HG02588 (cell line): ENCODE measurements at regions not wholly inside any gene's neighbourhood (a gene's known extent, or its start where the extent isn't known, plus 50 kb on each side); places are given as distances from the start of the nearest gene placed in this dataset.
"Not testable (repeated sequence)": the region's sequence is repeated elsewhere in the genome, so short reads cannot be mapped to it uniquely, and the experiment has no call there.

Experiments
- ATAC-seq: cut with Tn5 transposase; IDR thresholded peaks from one replicate; pipeline ENCODE4 v1.9.1; 2021; ENCODE audit warnings: mild to moderate bottlenecking, moderate library complexity; ENCODE audit not compliant: unreplicated experiment

- not testable (repeated sequence) for ATAC-seq
Observed at GRCh38 chr16:51516960-51517359, 365.9 kb upstream of the SALL1 start.

- no peak for ATAC-seq
Observed at GRCh38 chr16:51510416-51510815, 359.3 kb upstream of the SALL1 start.

- ATAC-seq: no peak
Observed at GRCh38 chr16:51509336-51509735, 358.3 kb upstream of the SALL1 start.

GRCh38 chr16:51508490-51509212, 357.6 kb upstream of the SALL1 start:
- ATAC-seq: no peak

- ATAC-seq: no peak
Observed at GRCh38 chr16:51507286-51507685, 356.2 kb upstream of the SALL1 start.

GRCh38 chr16:51500306-51500705, 349.2 kb upstream of the SALL1 start:
- no peak for ATAC-seq

GRCh38 chr16:51497541-51498211, 346.6 kb upstream of the SALL1 start:
- ATAC-seq: no peak

GRCh38 chr16:51490866-51491265, 339.8 kb upstream of the SALL1 start:
- ATAC-seq: no peak

- ATAC-seq: no peak
Observed at GRCh38 chr16:51487880-51488279, 336.8 kb upstream of the SALL1 start.

- ATAC-seq: no peak
Observed at GRCh38 chr16:51474414-51475091, 323.5 kb upstream of the SALL1 start.

GRCh38 chr16:51473091-51473490, 322.0 kb upstream of the SALL1 start:
- no peak for ATAC-seq

GRCh38 chr16:51470492-51470891, 319.4 kb upstream of the SALL1 start:
- ATAC-seq: no peak

- ATAC-seq: no peak
Observed at GRCh38 chr16:51464996-51465395, 313.9 kb upstream of the SALL1 start.

GRCh38 chr16:51461255-51461654, 310.2 kb upstream of the SALL1 start:
- ATAC-seq: no peak

GRCh38 chr16:51458356-51459140, 307.5 kb upstream of the SALL1 start:
- no peak for ATAC-seq

GRCh38 chr16:51457775-51458174, 306.7 kb upstream of the SALL1 start:
- ATAC-seq: no peak

- ATAC-seq: no peak
Observed at GRCh38 chr16:51455398-51455797, 304.3 kb upstream of the SALL1 start.

GRCh38 chr16:51453251-51453650, 302.2 kb upstream of the SALL1 start:
- no peak for ATAC-seq

- ATAC-seq: no peak
Observed at GRCh38 chr16:51450909-51451308, 299.8 kb upstream of the SALL1 start.

- ATAC-seq: no peak
Observed at GRCh38 chr16:51450376-51450775, 299.3 kb upstream of the SALL1 start.

- no peak for ATAC-seq
Observed at GRCh38 chr16:51449441-51449840, 298.4 kb upstream of the SALL1 start.
